Tibial nerve (tissue), 4 donors: ENCODE measurements at regions not wholly inside any gene's neighbourhood (a gene's known extent, or its start where the extent isn't known, plus 50 kb on each side); places are given as distances from the start of the nearest gene placed in this dataset.

Experiments used
- DNase-seq, 2 donors: peaks; one replicate each; pipeline ENCODE4 v3.0.0-alpha.2; 2019; ENCODE audit warnings: low spot score in 2 of 2
- H3K27ac ChIP-seq, 4 donors: fragments of 200-600 bp; sonication (generic) in 3 of 4; one replicate each; pipeline ENCODE4 v1.5.1; 2017 to 2019; ENCODE audit warnings: mild to moderate bottlenecking in 1 of 4
- H3K27me3 ChIP-seq, 2 donors: fragments of 200-600 bp; sonication (generic) in 1 of 2; one replicate each; pipeline versions ENCODE4 v1.5.1 to v1.6.0; 2017 to 2019
- H3K36me3 ChIP-seq, 3 donors: fragments of 200-600 bp; sonication (generic); one replicate each; pipeline ENCODE4 v1.5.1; 2018 to 2019
- H3K4me1 ChIP-seq, 4 donors: fragments of 200-600 bp; sonication (generic) in 3 of 4; one replicate each; pipeline ENCODE4 v1.5.1; 2017 to 2019
- H3K4me3 ChIP-seq, 4 donors: fragments of 200-600 bp; sonication (generic) in 3 of 4; one replicate each; pipeline ENCODE4 v1.5.1; 2017 to 2019; ENCODE audit warnings: mild to moderate bottlenecking in 1 of 4, moderate library complexity in 1 of 4
- H3K9me3 ChIP-seq, 4 donors: fragments of 200-600 bp; sonication (generic) in 3 of 4; one replicate each; pipeline ENCODE4 v1.5.1; 2017 to 2019
- CTCF ChIP-seq, 5 experiments: fragments of 200-600 bp in 3 of 5; fragments of 450-650 bp in 2 of 5; sonication (generic) in 3 of 5; IDR thresholded peaks; one replicate each; pipeline ENCODE4 v1.5.1; 2016 to 2019; ENCODE audit warnings: antibody characterized with exemption in 5 of 5, mild to moderate bottlenecking in 3 of 5, moderate library complexity in 2 of 5
- EP300 ChIP-seq, 2 donors: sonication (generic); formaldehyde crosslinking; IDR thresholded peaks; one replicate each; pipeline ENCODE4 v1.6.1; 2017; ENCODE audit warnings: antibody characterized with exemption in 2 of 2, mild to moderate bottlenecking in 1 of 2
- POLR2A ChIP-seq, 2 donors: fragments of 450-650 bp; IDR thresholded peaks; one replicate each; pipeline ENCODE4 v1.6.1; 2017; ENCODE audit warnings: antibody characterized with exemption in 2 of 2, mild to moderate bottlenecking in 2 of 2, moderate library complexity in 2 of 2
- WGBS, 2 donors: methylation state at CpG; one replicate each; pipeline ENCODE4 v1.1.5; 2018; 5-methylcytosine and 5-hydroxymethylcytosine counted together

DNA sequence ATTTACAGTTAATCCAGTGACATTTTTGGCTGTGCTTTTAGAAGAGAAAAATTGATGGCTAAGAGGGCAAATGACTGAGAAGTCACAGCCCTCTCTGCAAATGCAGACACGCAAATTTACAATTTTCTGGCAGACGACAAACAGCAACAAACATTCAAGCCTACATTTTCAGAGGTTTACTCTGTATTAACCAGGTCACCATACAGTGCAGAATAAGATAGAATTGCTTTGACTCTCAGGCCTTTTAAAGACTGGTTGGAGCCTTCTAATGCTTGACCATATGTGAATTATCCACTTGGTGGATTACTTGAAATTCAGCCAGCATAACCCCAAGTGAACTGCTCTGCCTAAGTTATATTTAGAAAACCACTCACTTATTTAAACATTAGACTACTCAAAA is 65.5 kb upstream of the FOXN2 start:
- Histone ChIP-seq H3K4me3 (no peak overlapping the region), H3K27me3 (no peaks in the 10 kb centered on the region), H3K27ac (peak overlapping the region in 1 of 4 donors; percentile 75), H3K4me1 (peaks cover 0 to 27% (median 18%) of the 10 kb centered on the region in 4 donors), H3K36me3 (no peaks in the 10 kb centered on the region), H3K9me3 (no peaks in the 10 kb centered on the region)
- TF ChIP-seq POLR2A (IDR thresholded peaks at IDR 0.05) = no peak
- TF ChIP-seq CTCF (IDR thresholded peaks at IDR 0.05) = no peak
- no peak for TF ChIP-seq EP300 (IDR thresholded peaks at IDR 0.05)
- DNase-seq = no peak
- WGBS, 2 donors = 9 to 30% methylated on average over 2 of the region's 2 CpGs

- 33 to 41% methylated on average over 5 of the region's 5 CpGs for WGBS, 2 donors
These were observed 64.6 kb upstream of the FOXN2 start for GRCh38 chr2:48249631-48250473.

DNA sequence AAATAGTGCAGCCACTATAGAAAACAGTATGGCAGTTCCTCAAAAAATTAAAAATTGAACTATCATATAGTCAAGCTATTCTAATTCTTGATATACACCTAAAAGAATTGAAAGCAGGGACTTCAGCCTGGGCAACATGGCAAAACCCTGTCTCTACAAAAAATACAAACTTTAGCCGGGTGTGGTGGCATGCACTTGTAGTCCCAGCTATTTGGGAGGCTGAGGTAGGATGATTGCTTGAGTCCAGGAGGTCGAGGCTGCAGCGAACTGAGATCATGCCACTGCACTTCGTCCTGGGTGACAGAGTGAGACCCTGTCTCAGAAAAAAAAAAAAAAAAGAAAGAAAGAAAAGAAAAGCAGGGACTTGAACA is 64.0 kb upstream of the FOXN2 start:
- Histone ChIP-seq H3K27ac (no peak overlapping the region), H3K27me3 (no peaks in the 10 kb centered on the region), H3K36me3 (no peaks in the 10 kb centered on the region), H3K4me3 (no peak overlapping the region), H3K9me3 (no peaks in the 10 kb centered on the region), H3K4me1 (peaks cover 0 to 27% (median 18%) of the 10 kb centered on the region in 4 donors)
- WGBS, 2 donors = 90 to 94% methylated on average over 4 of the region's 4 CpGs
- DNase-seq = no peak
- TF ChIP-seq POLR2A (IDR thresholded peaks at IDR 0.05) (no peak), CTCF (IDR thresholded peaks at IDR 0.05) (no peak), EP300 (IDR thresholded peaks at IDR 0.05) (no peak)

More at GRCh38 chr2:48249631-48250473, 64.6 kb upstream of the FOXN2 start:
- no peaks in the 10 kb centered on the region for H3K27me3 ChIP-seq
- H3K4me1 ChIP-seq = peaks cover 0 to 27% (median 18%) of the 10 kb centered on the region in 4 donors
- no peaks in the 10 kb centered on the region for H3K36me3 ChIP-seq
- H3K9me3 ChIP-seq = no peaks in the 10 kb centered on the region
- TF ChIP-seq POLR2A (IDR thresholded peaks at IDR 0.05) (no peak), CTCF (IDR thresholded peaks at IDR 0.05) (no peak), EP300 (IDR thresholded peaks at IDR 0.05) (no peak)
- no peak overlapping the region for H3K4me3 ChIP-seq
- DNase-seq = no peak
- peak overlapping the region in 2 of 4 donors; percentile 33 to 75 for H3K27ac ChIP-seq

- Histone ChIP-seq H3K27me3 (no peaks in the 10 kb centered on the region), H3K4me1 (peaks cover 0 to 27% (median 18%) of the 10 kb centered on the region in 4 donors), H3K36me3 (no peaks in the 10 kb centered on the region), H3K27ac (no peak overlapping the region), H3K4me3 (no peak overlapping the region), H3K9me3 (no peaks in the 10 kb centered on the region)
- TF ChIP-seq CTCF (IDR thresholded peaks at IDR 0.05) = no peak
- TF ChIP-seq POLR2A (IDR thresholded peaks at IDR 0.05) = no peak
- peak; percentile 20 to 64 for TF ChIP-seq EP300 (IDR thresholded peaks at IDR 0.05)
- WGBS, 2 donors = 83 to 89% methylated on average over 3 of the region's 3 CpGs
- no peak for DNase-seq
These were observed 63.5 kb upstream of the FOXN2 start for GRCh38 chr2:48250943-48251342.

DNA sequence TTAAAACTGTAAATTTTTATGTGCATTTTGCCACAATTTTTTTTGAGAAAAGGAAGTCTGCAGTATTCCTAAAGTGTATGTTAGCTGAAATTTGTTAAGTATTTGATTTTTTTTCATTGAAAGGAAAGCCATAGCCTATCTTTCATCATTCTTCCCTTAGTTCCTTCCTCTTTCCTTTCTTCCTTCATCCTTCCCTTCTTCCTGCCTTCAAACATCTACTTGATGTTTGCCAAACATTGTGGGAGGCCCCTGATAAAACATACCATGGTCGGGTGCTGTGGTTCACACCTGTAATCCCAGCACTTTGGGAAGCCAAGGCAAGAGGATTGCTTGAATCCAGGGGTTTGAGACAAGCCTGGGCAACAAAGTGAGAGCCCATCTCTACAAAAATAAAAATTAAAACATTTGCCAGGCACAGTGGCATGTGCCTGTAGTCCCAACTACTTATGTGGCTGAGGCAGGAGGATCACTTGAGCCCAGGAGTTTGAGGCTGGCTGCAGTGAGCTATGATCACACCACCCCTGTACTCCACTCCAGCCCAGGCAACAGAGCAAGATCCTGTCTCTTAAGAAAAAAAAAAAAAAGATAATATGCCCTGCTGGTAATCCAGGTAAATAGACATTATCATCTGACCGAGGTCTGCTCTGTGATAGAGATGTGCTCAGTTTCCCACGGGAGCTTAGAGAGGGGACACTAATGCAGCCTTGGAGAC is 62.9 kb upstream of the FOXN2 start:
- no peak overlapping the region for H3K27ac ChIP-seq
- 80 to 84% methylated on average over 3 of the region's 3 CpGs for WGBS, 2 donors

More for the DNA sequence above, 62.9 kb upstream of the FOXN2 start:
- Histone ChIP-seq H3K4me3 (no peak overlapping the region), H3K36me3 (no peaks in the 10 kb centered on the region), H3K27me3 (no peaks in the 10 kb centered on the region), H3K4me1 (peaks cover 0 to 27% (median 18%) of the 10 kb centered on the region in 4 donors), H3K9me3 (no peaks in the 10 kb centered on the region)
- no peak for DNase-seq
- TF ChIP-seq EP300 (IDR thresholded peaks at IDR 0.05) = no peak
- no peak for TF ChIP-seq POLR2A (IDR thresholded peaks at IDR 0.05)
- TF ChIP-seq CTCF (IDR thresholded peaks at IDR 0.05) = no peak
